MM.1S (cell line): ENCODE measurements at regions not wholly inside any gene's neighbourhood (a gene's known extent, or its start where the extent isn't known, plus 50 kb on each side); places are given as distances from the start of the nearest gene placed in this dataset.

Experiments
- DNase-seq: peaks from one replicate; pipeline ENCODE4 v3.0.0-alpha.2; 2015
- H2AFZ ChIP-seq: fragments of 300-600 bp; sonication (generic); 2 replicates; pipeline ENCODE4 v1.6.0; 2016; ENCODE audit warnings: antibody characterized with exemption, low read length
- H3F3A ChIP-seq: fragments of 300-600 bp; sonication (generic); 2 replicates; pipeline ENCODE4 v1.6.1; 2016; ENCODE audit warnings: mild to moderate bottlenecking, antibody characterized with exemption, low read length, moderate library complexity, mixed read lengths; ENCODE audit not compliant: insufficient read depth
- H3K27ac ChIP-seq: fragments of 300-600 bp; sonication (generic); 2 replicates; pipeline ENCODE4 v1.5.1; 2016; ENCODE audit warnings: mild to moderate bottlenecking, low read length
- H3K27me3 ChIP-seq: fragments of 300-600 bp; sonication (generic); replicated peaks from 2 replicates; pipeline ENCODE4 v1.6.0; 2016; ENCODE audit warnings: low read length; ENCODE audit not compliant: insufficient read depth
- H3K36me3 ChIP-seq: fragments of 300-600 bp; sonication (generic); replicated peaks from 2 replicates; pipeline ENCODE4 v1.6.1; 2016; ENCODE audit warnings: mild to moderate bottlenecking, low read length, mixed read lengths; ENCODE audit not compliant: insufficient read depth
- H3K4me1 ChIP-seq: fragments of 300-600 bp; sonication (generic); 2 replicates; pipeline ENCODE4 v1.6.1; 2016; ENCODE audit warnings: low read length, mixed read lengths
- H3K4me2 ChIP-seq: fragments of 300-600 bp; sonication (generic); 2 replicates; pipeline ENCODE4 v1.6.0; 2016; ENCODE audit warnings: low read depth, low read length
- H3K4me3 ChIP-seq: fragments of 300-600 bp; sonication (generic); 2 replicates; pipeline ENCODE4 v1.5.1; 2016; ENCODE audit warnings: low read length, mixed read lengths
- H3K79me2 ChIP-seq: fragments of 300-600 bp; sonication (generic); 2 replicates; pipeline ENCODE4 v1.6.1; 2016; ENCODE audit warnings: mixed run types, low read length, mixed read lengths
- H3K9ac ChIP-seq: fragments of 300-600 bp; sonication (generic); 2 replicates; pipeline ENCODE4 v1.6.1; 2016; ENCODE audit warnings: low read length, mixed read lengths
- H3K9me2 ChIP-seq: fragments of 300-600 bp; sonication (generic); replicated peaks from 2 replicates; pipeline ENCODE4 v1.6.1; 2016; ENCODE audit warnings: mild to moderate bottlenecking, low read length, mixed read lengths; ENCODE audit not compliant: insufficient read depth
- H3K9me3 ChIP-seq: fragments of 300-600 bp; sonication (generic); replicated peaks from 2 replicates; pipeline ENCODE4 v1.6.1; 2016; ENCODE audit warnings: mild to moderate bottlenecking, low read length, mixed read lengths; ENCODE audit not compliant: insufficient read depth
- H4K20me1 ChIP-seq: fragments of 300-600 bp; sonication (generic); 2 replicates; pipeline ENCODE4 v1.6.1; 2016; ENCODE audit warnings: mild to moderate bottlenecking, low read length, moderate library complexity, mixed read lengths; ENCODE audit not compliant: insufficient read depth
- CTCF ChIP-seq: fragments of 300-600 bp; sonication (generic); IDR thresholded peaks from 2 replicates; pipeline ENCODE4 v1.5.1; 2016; ENCODE audit warnings: antibody characterized with exemption, low read length, mixed read lengths
- EZH2 ChIP-seq: fragments of 300-600 bp; sonication (generic); optimal IDR thresholded peaks from 2 replicates; pipeline ENCODE3; 2017; ENCODE audit warnings: low read depth, mild to moderate bottlenecking, antibody characterized with exemption, low read length, mixed read lengths
- EZH2phosphoT487 ChIP-seq: fragments of 300-600 bp; sonication (generic); IDR thresholded peaks from 2 replicates; pipeline ENCODE4 v1.6.1; 2018; ENCODE audit warnings: antibody characterized with exemption, low read length

GRCh38 chr11:116595305-116595880 lies 177.4 kb downstream of the BUD13 start:
- H3K4me3 ChIP-seq = no peak overlapping the region
- H3K4me1 ChIP-seq = no peaks in the 10 kb centered on the region
- no peaks in the 10 kb centered on the region for H4K20me1 ChIP-seq
- H3K36me3 ChIP-seq = no peaks in the 10 kb centered on the region
- no peaks in the 10 kb centered on the region for H3K27me3 ChIP-seq
- H3K9me3 ChIP-seq = no peaks in the 10 kb centered on the region
- no peak overlapping the region for H3K4me2 ChIP-seq
- no peak overlapping the region for H2AFZ ChIP-seq
- H3K9ac ChIP-seq = no peak overlapping the region
- no peaks in the 10 kb centered on the region for H3K79me2 ChIP-seq
- TF ChIP-seq EZH2phosphoT487 (no peak), EZH2 (no peak)
- H3K27ac ChIP-seq = no peak overlapping the region
- DNase-seq = no peak
- H3K9me2 ChIP-seq = no peaks in the 10 kb centered on the region
- H3F3A ChIP-seq = no peaks in the 10 kb centered on the region

- H3F3A ChIP-seq = no peaks in the 10 kb centered on the region
- H3K79me2 ChIP-seq = no peaks in the 10 kb centered on the region
- no peak for TF ChIP-seq EZH2
- no peak for TF ChIP-seq EZH2phosphoT487
- no peak for TF ChIP-seq CTCF
- no peak overlapping the region for H3K4me2 ChIP-seq
- no peak overlapping the region for H2AFZ ChIP-seq
- H3K4me3 ChIP-seq = no peak overlapping the region
- no peaks in the 10 kb centered on the region for H3K27me3 ChIP-seq
- H3K9me2 ChIP-seq = no peaks in the 10 kb centered on the region
- no peaks in the 10 kb centered on the region for H3K36me3 ChIP-seq
- H4K20me1 ChIP-seq = no peaks in the 10 kb centered on the region
- H3K9ac ChIP-seq = no peak overlapping the region
- no peak overlapping the region for H3K27ac ChIP-seq
- no peaks in the 10 kb centered on the region for H3K4me1 ChIP-seq
- no peaks in the 10 kb centered on the region for H3K9me3 ChIP-seq
- DNase-seq = no peak
Observed at GRCh38 chr11:116590844-116591570, 181.8 kb downstream of the BUD13 start.

GRCh38 chr11:116589402-116589801 lies 183.4 kb downstream of the BUD13 start:
- no peaks in the 10 kb centered on the region for H3K9me2 ChIP-seq
- H3K4me2 ChIP-seq = no peak overlapping the region
- no peaks in the 10 kb centered on the region for H4K20me1 ChIP-seq
- H2AFZ ChIP-seq = no peak overlapping the region
- DNase-seq = no peak
- H3K27me3 ChIP-seq = peaks cover 5% of the 10 kb centered on the region; the same call in 1 of the 2 replicates
- no peak overlapping the region for H3K4me3 ChIP-seq
- no peak overlapping the region for H3K27ac ChIP-seq
- no peaks in the 10 kb centered on the region for H3K4me1 ChIP-seq
- H3K9ac ChIP-seq = no peak overlapping the region
- no peaks in the 10 kb centered on the region for H3F3A ChIP-seq
- TF ChIP-seq CTCF = no peak
- no peak for TF ChIP-seq EZH2
- no peak for TF ChIP-seq EZH2phosphoT487
- H3K9me3 ChIP-seq = no peaks in the 10 kb centered on the region
- no peaks in the 10 kb centered on the region for H3K79me2 ChIP-seq
- H3K36me3 ChIP-seq = no peaks in the 10 kb centered on the region

- Histone ChIP-seq H3K27me3 (peaks cover 13% of the 10 kb centered on the region; the same call in 1 of the 2 replicates), H3K9ac (no peak overlapping the region), H3K27ac (no peak overlapping the region), H3K4me1 (no peaks in the 10 kb centered on the region), H2AFZ (no peak overlapping the region), H3K79me2 (no peaks in the 10 kb centered on the region), H4K20me1 (no peaks in the 10 kb centered on the region), H3K36me3 (no peaks in the 10 kb centered on the region), H3K4me3 (no peak overlapping the region), H3K9me3 (no peaks in the 10 kb centered on the region), H3K9me2 (no peaks in the 10 kb centered on the region), H3K4me2 (no peak overlapping the region), H3F3A (no peaks in the 10 kb centered on the region)
- DNase-seq = no peak
- no peak for TF ChIP-seq EZH2
- no peak for TF ChIP-seq CTCF
- TF ChIP-seq EZH2phosphoT487 = no peak
Observed at GRCh38 chr11:116586392-116586791, 186.4 kb downstream of the BUD13 start.
